Lower leg skin (tissue), 4 donors: ENCODE measurements at regions not wholly inside any gene's neighbourhood (a gene's known extent, or its start where the extent isn't known, plus 50 kb on each side); places are given as distances from the start of the nearest gene placed in this dataset.

ENCODE experiments used
- DNase-seq, 2 donors: peaks; one replicate each; pipeline ENCODE4 v3.0.0-alpha.2; 2019; ENCODE audit warnings: low spot score in 2 of 2
- H3K4me3 ChIP-seq: fragments of 200-600 bp; sonication (generic); 2 replicates; pipeline ENCODE4 v1.5.1; 2017; ENCODE audit warnings: mild to moderate bottlenecking, low read depth; ENCODE audit not compliant: poor library complexity, severe bottlenecking
- CTCF ChIP-seq, 3 donors: fragments of 450-650 bp; IDR thresholded peaks; one replicate each; pipeline ENCODE4 v1.5.1; 2016; ENCODE audit warnings: antibody characterized with exemption in 3 of 3, mild to moderate bottlenecking in 3 of 3, moderate library complexity in 2 of 3
- POLR2A ChIP-seq, 2 donors: fragments of 450-650 bp; IDR thresholded peaks; one replicate each; pipeline ENCODE4 v1.6.1; 2016 to 2017; ENCODE audit warnings: antibody characterized with exemption in 2 of 2, mild to moderate bottlenecking in 1 of 2, moderate library complexity in 1 of 2
- WGBS, 2 donors: methylation state at CpG; one replicate each; pipeline ENCODE4 v1.1.5; 2018; 5-methylcytosine and 5-hydroxymethylcytosine counted together
- intact Hi-C: fragments of 100-400 bp; cut with DNase I; formaldehyde crosslinking; loops from one replicate; pipeline ENCODE4 v1.15.0; 2023; ENCODE audit warnings: low total_unique reads

- DNase-seq: no peak
- intact Hi-C loops: no loop called here
- H3K4me3 ChIP-seq: no peak overlapping the region
- 64 to 75% methylated on average over 2 of the region's 2 CpGs for WGBS, 2 donors
- TF ChIP-seq POLR2A (IDR thresholded peaks at IDR 0.05) (no peak), CTCF (IDR thresholded peaks at IDR 0.05) (no peak)
Measured at GRCh38 chr14:76655331-76655730, 105.9 kb upstream of the VASH1 start.

- no peak for DNase-seq
- intact Hi-C loops: no loop called here
- 66 to 75% methylated on average over 5 of the region's 5 CpGs for WGBS, 2 donors
- no peak for TF ChIP-seq CTCF (IDR thresholded peaks at IDR 0.05)
- TF ChIP-seq POLR2A (IDR thresholded peaks at IDR 0.05): no peak
- no peak overlapping the region for H3K4me3 ChIP-seq
Measured at GRCh38 chr14:76656592-76656991, 104.7 kb upstream of the VASH1 start.

GRCh38 chr14:76657404-76657803 lies 103.9 kb upstream of the VASH1 start:
- TF ChIP-seq POLR2A (IDR thresholded peaks at IDR 0.05): no peak
- DNase-seq: no peak
- WGBS, 2 donors: 91 to 97% methylated on average over 1 of the region's 1 CpG
- H3K4me3 ChIP-seq: no peak overlapping the region
- intact Hi-C loops: no loop called here

GRCh38 chr14:76657846-76658245 lies 103.4 kb upstream of the VASH1 start:
- no peak for DNase-seq
- H3K4me3 ChIP-seq: no peak overlapping the region
- TF ChIP-seq POLR2A (IDR thresholded peaks at IDR 0.05) (no peak), CTCF (IDR thresholded peaks at IDR 0.05) (no peak)
- intact Hi-C loops: no loop called here

GRCh38 chr14:76662580-76662979 lies 98.7 kb upstream of the VASH1 start:
- TF ChIP-seq CTCF (IDR thresholded peaks at IDR 0.05) (no peak), POLR2A (IDR thresholded peaks at IDR 0.05) (no peak)
- no peak for DNase-seq
- WGBS, 2 donors: 80 to 85% methylated on average over 4 of the region's 4 CpGs
- intact Hi-C loops: no loop called here
- H3K4me3 ChIP-seq: no peak overlapping the region

GRCh38 chr14:76664790-76665189 lies 96.5 kb upstream of the VASH1 start:
- no peak for TF ChIP-seq POLR2A (IDR thresholded peaks at IDR 0.05)
- no peak for TF ChIP-seq CTCF (IDR thresholded peaks at IDR 0.05)
- intact Hi-C loops: no loop called here
- DNase-seq: no peak
- no peak overlapping the region for H3K4me3 ChIP-seq
- WGBS, 2 donors: 69 to 93% methylated on average over 4 of the region's 4 CpGs
